ENCODE measurements at regions not wholly inside any gene's neighbourhood (a gene's known extent, or its start where the extent isn't known, plus 50 kb on each side); places are given as distances from the start of the nearest gene placed in this dataset.
A peak's percentile ranks its signal among the peaks of the same experiment; 100 is the strongest.

DNA sequence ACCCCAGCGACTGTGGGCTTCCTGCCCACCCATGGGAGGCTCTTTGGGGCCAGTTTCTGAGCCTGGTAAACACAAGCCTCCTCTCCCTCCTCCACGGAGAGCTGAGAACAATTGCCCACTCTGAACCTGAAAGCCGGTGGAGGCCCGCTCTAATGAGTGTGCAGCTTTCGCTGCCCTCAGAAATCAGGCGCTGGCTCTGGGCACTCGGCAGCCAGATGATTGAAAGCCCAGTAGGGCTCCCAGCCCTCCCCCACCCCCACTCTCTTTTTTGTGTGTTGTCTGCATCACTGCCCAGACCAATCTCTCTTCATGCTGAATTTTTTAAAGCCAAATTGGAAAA, 438.9 kb downstream of the RPS24 start:
- no peak for TF ChIP-seq CTCF (IDR thresholded peaks at IDR 0.05)
- Mint-ChIP-seq H3K27me3 (ENCODE audit: unreplicated experiment) (peaks cover 36% of the 10 kb centered on the region), H3K36me3 (ENCODE audit: unreplicated experiment) (peaks cover 2% of the 10 kb centered on the region), H3K4me3 (ENCODE audit: unreplicated experiment) (no peak overlapping the region), H3K9me3 (ENCODE audit: unreplicated experiment) (no peaks in the 10 kb centered on the region), H3K27ac (ENCODE audit: unreplicated experiment) (no peak overlapping the region), H3K4me1 (ENCODE audit: unreplicated experiment) (no peaks in the 10 kb centered on the region)
- DNase-seq (ENCODE audit: extremely low spot score, unreplicated experiment), result peak; percentile 64

- Mint-ChIP-seq H3K9me3 (ENCODE audit: unreplicated experiment) (no peaks in the 10 kb centered on the region), H3K4me1 (ENCODE audit: unreplicated experiment) (no peaks in the 10 kb centered on the region), H3K27ac (ENCODE audit: unreplicated experiment) (no peak overlapping the region)
Measured at GRCh38 chr10:78473006-78473405, 439.3 kb downstream of the RPS24 start.

DNA sequence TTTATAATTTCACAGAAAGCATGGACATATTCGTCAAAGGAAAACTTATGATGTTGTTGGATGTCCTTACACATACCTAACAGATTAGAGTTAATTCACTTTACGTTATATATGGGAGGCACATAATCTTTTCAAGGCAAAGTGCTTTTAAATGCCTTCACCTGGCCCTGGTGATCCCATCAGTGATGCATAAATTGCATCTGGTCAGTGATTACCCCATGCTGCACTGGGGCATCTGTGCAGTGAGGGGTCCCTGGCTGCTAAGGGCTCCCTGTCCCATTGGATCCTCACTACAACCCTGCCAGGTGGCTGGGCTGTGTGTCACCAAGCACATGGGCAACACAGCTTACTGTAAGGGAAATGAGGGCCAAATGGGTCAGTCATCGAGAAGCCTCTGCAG, 441.1 kb downstream of the RPS24 start:
- H3K27ac Mint-ChIP-seq (ENCODE audit: unreplicated experiment), result no peak overlapping the region

More at GRCh38 chr10:78473006-78473405, 439.3 kb downstream of the RPS24 start:
- H3K27me3 Mint-ChIP-seq (ENCODE audit: unreplicated experiment), result peaks cover 35% of the 10 kb centered on the region
- no peak overlapping the region for H3K4me3 Mint-ChIP-seq (ENCODE audit: unreplicated experiment)
- TF ChIP-seq CTCF (IDR thresholded peaks at IDR 0.05), result no peak
- peaks cover 2% of the 10 kb centered on the region for H3K36me3 Mint-ChIP-seq (ENCODE audit: unreplicated experiment)
- DNase-seq (ENCODE audit: extremely low spot score, unreplicated experiment), result peak; percentile 36

GRCh38 chr10:78475437-78475836, 441.8 kb downstream of the RPS24 start:
- no peak for DNase-seq (ENCODE audit: extremely low spot score, unreplicated experiment)
- Mint-ChIP-seq H3K36me3 (ENCODE audit: unreplicated experiment) (peaks cover 2% of the 10 kb centered on the region), H3K4me3 (ENCODE audit: unreplicated experiment) (no peak overlapping the region), H3K27me3 (ENCODE audit: unreplicated experiment) (peaks cover 57% of the 10 kb centered on the region), H3K9me3 (ENCODE audit: unreplicated experiment) (no peaks in the 10 kb centered on the region), H3K27ac (ENCODE audit: unreplicated experiment) (no peak overlapping the region), H3K4me1 (ENCODE audit: unreplicated experiment) (no peaks in the 10 kb centered on the region)
- no peak for TF ChIP-seq CTCF (IDR thresholded peaks at IDR 0.05)

More for the DNA sequence above, 441.1 kb downstream of the RPS24 start:
- Mint-ChIP-seq H3K36me3 (ENCODE audit: unreplicated experiment) (peaks cover 2% of the 10 kb centered on the region), H3K9me3 (ENCODE audit: unreplicated experiment) (no peaks in the 10 kb centered on the region), H3K4me1 (ENCODE audit: unreplicated experiment) (no peaks in the 10 kb centered on the region), H3K27me3 (ENCODE audit: unreplicated experiment) (peaks cover 50% of the 10 kb centered on the region), H3K4me3 (ENCODE audit: unreplicated experiment) (no peak overlapping the region)
- TF ChIP-seq CTCF (IDR thresholded peaks at IDR 0.05), result no peak
- DNase-seq (ENCODE audit: extremely low spot score, unreplicated experiment), result no peak

DNA sequence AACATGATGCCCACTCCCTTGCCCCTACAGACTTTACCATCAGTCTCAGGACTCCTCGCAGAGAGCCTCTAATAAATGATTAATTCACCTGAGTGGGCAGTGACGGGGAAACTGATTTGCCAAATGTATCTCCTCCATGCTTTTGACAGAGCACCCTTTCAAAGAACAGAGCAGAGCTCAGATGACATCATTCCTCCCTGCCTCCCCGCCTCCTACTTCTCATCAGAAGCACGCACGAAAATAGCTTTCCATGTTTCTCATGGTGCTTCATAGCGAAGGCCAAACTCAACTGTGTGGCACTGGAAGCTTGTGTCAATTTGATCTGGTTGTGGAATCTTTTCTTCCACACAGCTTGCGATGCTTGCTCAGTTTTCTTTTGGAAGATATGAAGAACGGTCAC, 442.5 kb downstream of the RPS24 start:
- peaks cover 64% of the 10 kb centered on the region for H3K27me3 Mint-ChIP-seq (ENCODE audit: unreplicated experiment)
- no peak overlapping the region for H3K4me3 Mint-ChIP-seq (ENCODE audit: unreplicated experiment)
- no peak for DNase-seq (ENCODE audit: extremely low spot score, unreplicated experiment)
- H3K36me3 Mint-ChIP-seq (ENCODE audit: unreplicated experiment), result peaks cover 2% of the 10 kb centered on the region
- TF ChIP-seq CTCF (IDR thresholded peaks at IDR 0.05), result no peak
- H3K9me3 Mint-ChIP-seq (ENCODE audit: unreplicated experiment), result no peaks in the 10 kb centered on the region
- no peaks in the 10 kb centered on the region for H3K4me1 Mint-ChIP-seq (ENCODE audit: unreplicated experiment)
- no peak overlapping the region for H3K27ac Mint-ChIP-seq (ENCODE audit: unreplicated experiment)
